IMR-90 (cell line): ENCODE measurements at regions not wholly inside any gene's neighbourhood (a gene's known extent, or its start where the extent isn't known, plus 50 kb on each side); places are given as distances from the start of the nearest gene placed in this dataset.
"Not testable (repeated sequence)": the region's sequence is repeated elsewhere in the genome, so short reads cannot be mapped to it uniquely, and the experiment has no call there.

Experiments
- ATAC-seq: fragments of 200-7000 bp; cut with Tn5 transposase; 2 replicates; pipeline ENCODE4 v1.9.1; 2020; ENCODE audit warnings: low read depth, mild to moderate bottlenecking, moderate library complexity
- BruUV-seq: library from RNA; stranded (reverse); fragments of 400-500 nt; replicated peaks from 2 replicates; lab custom pipeline; 2021; lab: Mats Ljungman, UMichigan
- CTCF ChIA-PET: fragments of 300-600 bp; formaldehyde crosslinking; extraction: SDS; loops from one replicate; lab custom pipeline; 2021; ENCODE audit warnings: antibody characterized with exemption; lab: Yijun Ruan, JAX
- POLR2A ChIA-PET: fragments of 300-600 bp; sonication (Branson Sonifier 250); formaldehyde crosslinking; loops from one replicate; lab custom pipeline; 2022; ENCODE audit warnings: antibody characterized with exemption; ENCODE audit not compliant: unreplicated experiment; lab: Charles Lee
- DNase-seq: peaks from one replicate; pipeline ENCODE4 v3.0.0; 2013
- H2AFZ ChIP-seq: replicated peaks from 2 replicates; pipeline ENCODE3; 2013; ENCODE audit warnings: low read length, mild to moderate bottlenecking; ENCODE audit not compliant: poor library complexity
- H2AK5ac ChIP-seq: 2 replicates; pipeline ENCODE4 v1.6.1; 2013; ENCODE audit warnings: low read depth, low read length, inconsistent platforms
- H2AK9ac ChIP-seq: replicated peaks from 2 replicates; pipeline ENCODE3; 2013; ENCODE audit warnings: mild to moderate bottlenecking, low read depth, low read length, moderate library complexity; ENCODE audit not compliant: poor library complexity
- H2BK120ac ChIP-seq: 2 replicates; pipeline ENCODE4 v1.6.1; 2013; ENCODE audit warnings: low read depth, low read length, inconsistent platforms
- H2BK15ac ChIP-seq: 3 replicates; pipeline ENCODE4 v1.6.1; 2013; ENCODE audit warnings: low read depth, low read length, inconsistent platforms
- H2BK20ac ChIP-seq: 2 replicates; pipeline ENCODE4 v1.6.1; 2013; ENCODE audit warnings: low read depth, mild to moderate bottlenecking, inconsistent platforms, low read length, moderate library complexity
- H2BK5ac ChIP-seq: 2 replicates; pipeline ENCODE4 v1.6.1; 2013; ENCODE audit warnings: mild to moderate bottlenecking, low read depth, low read length, inconsistent platforms; ENCODE audit not compliant: poor library complexity, severe bottlenecking
- H3K14ac ChIP-seq: replicated peaks from 2 replicates; pipeline ENCODE4 v1.6.1; 2013; ENCODE audit warnings: low read depth, low read length, inconsistent platforms
- H3K18ac ChIP-seq: 2 replicates; pipeline ENCODE4 v1.6.1; 2013; ENCODE audit warnings: low read depth, low read length, control low read depth
- H3K23ac ChIP-seq: 2 replicates; pipeline ENCODE4 v1.6.1; 2013; ENCODE audit warnings: low read depth, low read length, inconsistent platforms
- H3K27ac ChIP-seq: 2 replicates; pipeline ENCODE4 v1.5.1; 2013; ENCODE audit warnings: mild to moderate bottlenecking, control low read depth, low read length; ENCODE audit not compliant: insufficient read depth
- H3K27me3 ChIP-seq: 2 replicates; pipeline ENCODE4 v1.6.1; 2013; ENCODE audit warnings: low read length; ENCODE audit not compliant: control insufficient read depth, insufficient read depth
- H3K36me3 ChIP-seq: 2 replicates; pipeline ENCODE4 v1.6.1; 2013; ENCODE audit warnings: low read length, mixed read lengths; ENCODE audit not compliant: control insufficient read depth, insufficient read depth
- H3K4ac ChIP-seq: 2 replicates; pipeline ENCODE4 v1.6.1; 2013; ENCODE audit warnings: low read depth, low read length, inconsistent platforms
- H3K4me1 ChIP-seq: 2 replicates; pipeline ENCODE4 v1.6.1; 2013; ENCODE audit warnings: low read length, mixed read lengths; ENCODE audit not compliant: control insufficient read depth, insufficient read depth
- H3K4me2 ChIP-seq: 2 replicates; pipeline ENCODE4 v1.6.1; 2013; ENCODE audit warnings: low read depth, mild to moderate bottlenecking, control low read depth, low read length, moderate library complexity
- H3K4me3 ChIP-seq: 2 replicates; pipeline ENCODE4 v1.5.1; 2013; ENCODE audit warnings: low read depth, mild to moderate bottlenecking, control low read depth, low read length, moderate library complexity; ENCODE audit not compliant: insufficient read depth
- H3K56ac ChIP-seq: 2 replicates; pipeline ENCODE4 v1.6.1; 2013; ENCODE audit warnings: low read length, inconsistent platforms; ENCODE audit not compliant: insufficient read depth; ENCODE audit errors: extremely low read depth
- H3K79me1 ChIP-seq, 2 experiments: 2 replicates each; pipeline ENCODE4 v1.6.1; 2013; ENCODE audit warnings: low read length in 2 of 2, inconsistent platforms in 1 of 2, low read depth in 1 of 2
- H3K9ac ChIP-seq: 2 replicates; pipeline ENCODE4 v1.6.1; 2013; ENCODE audit warnings: low read depth, low read length, control low read depth
- H3K9me1 ChIP-seq: 2 replicates; pipeline ENCODE4 v1.6.1; 2013; ENCODE audit warnings: low read length, inconsistent platforms; ENCODE audit not compliant: insufficient read depth
- H3K9me3 ChIP-seq: 2 replicates; pipeline ENCODE4 v1.6.1; 2013; ENCODE audit warnings: low read length; ENCODE audit not compliant: control insufficient read depth, insufficient read depth
- H4K20me1 ChIP-seq: 2 replicates; pipeline ENCODE4 v1.6.1; 2013; ENCODE audit warnings: low read length, inconsistent platforms; ENCODE audit not compliant: insufficient read depth
- H4K5ac ChIP-seq: 2 replicates; pipeline ENCODE4 v1.6.1; 2013; ENCODE audit warnings: mild to moderate bottlenecking, low read depth, low read length, control low read depth
- H4K8ac ChIP-seq, 2 experiments: 2 replicates each; pipeline ENCODE4 v1.6.1; 2013; ENCODE audit warnings: low read depth in 2 of 2, low read length in 2 of 2, control low read depth in 1 of 2, inconsistent platforms in 1 of 2
- H4K91ac ChIP-seq: 2 replicates; pipeline ENCODE4 v1.6.1; 2013; ENCODE audit warnings: low read depth, low read length, inconsistent platforms; ENCODE audit not compliant: insufficient read depth
- WGBS, 2 experiments: methylation state at CpG; one replicate each; pipeline versions ENCODE4 v1.1.5 to v1.1.7; 2013; ENCODE audit warnings: missing lambda C conversion rate in 2 of 2; ENCODE audit not compliant: insufficient read length in 1 of 2; ENCODE audit errors: extremely low coverage in 2 of 2; 5-methylcytosine and 5-hydroxymethylcytosine counted together
- dilution Hi-C: fragments of 300-500 bp; cut with HindIII; formaldehyde crosslinking; loops from one replicate; pipeline ENCODE4 v1.14.3; 2018; ENCODE audit warnings: low sequenced_read_pairs; ENCODE audit not compliant: unreplicated experiment
- in situ Hi-C: fragments of 300-500 bp; cut with MboI; formaldehyde crosslinking; loops from 3 replicates; pipeline ENCODE4 v1.14.3; 2019; ENCODE audit warnings: low sequenced_read_pairs, inconsistent platforms, mixed read lengths
- intact Hi-C: fragments of 100-400 bp; cut with micrococcal nuclease; formaldehyde crosslinking; loops from 2 replicates; pipeline ENCODE4 v1.10.0; 2022

- intact Hi-C loops = loop anchor here (2.0 to 10.0 kb wide), 5 partner anchors 105 to 1012 kb away; partner anchors contain the start of gene NECTIN3
- H3K9me1 ChIP-seq, H3K14ac ChIP-seq, H4K20me1 ChIP-seq, H3K23ac ChIP-seq, H3K56ac ChIP-seq, H3K4me3 ChIP-seq, H3K4me2 ChIP-seq, H2AFZ ChIP-seq, dilution Hi-C loops, H3K9me3 ChIP-seq, H3K9ac ChIP-seq, in situ Hi-C loops, H3K79me1 ChIP-seq, ATAC-seq, BruUV-seq, DNase-seq, H2AK9ac ChIP-seq, POLR2A ChIA-PET, CTCF ChIA-PET, H3K36me3 ChIP-seq, H3K27me3 ChIP-seq: not testable (repeated sequence)
- peak overlapping the region; percentile 56; the same call in 2 of the 3 replicates for H2BK15ac ChIP-seq
- peak overlapping the region; percentile 78; the same call in 1 of the 2 replicates for H3K18ac ChIP-seq
- H3K4ac ChIP-seq = peak overlapping the region; percentile 84
- 90% methylated on average over 3 of the region's 6 CpGs; no CpG with 5 or more reads in 1 of the 2 experiments for WGBS, 2 experiments
- peak overlapping the region; percentile 82 for H2BK20ac ChIP-seq
- H4K91ac ChIP-seq = peak overlapping the region; percentile 91
- peak overlapping the region; percentile 40 to 67; a peak in 3 of 4 replicates for H4K8ac ChIP-seq
- H2AK5ac ChIP-seq = peak overlapping the region; percentile 50; the same call in 1 of the 2 replicates
- peak overlapping the region; percentile 87 for H2BK120ac ChIP-seq
- peak overlapping the region; percentile 36; the same call in 1 of the 2 replicates for H4K5ac ChIP-seq
- peak overlapping the region; percentile 16; the same call in 1 of the 2 replicates for H3K27ac ChIP-seq
- peaks cover 10% of the 10 kb centered on the region for H3K4me1 ChIP-seq
- H2BK5ac ChIP-seq = peak overlapping the region; percentile 99
Measured at GRCh38 chr3:110525558-110526064, 546.0 kb upstream of the NECTIN3 start.
